ENCODE measurements at regions not wholly inside any gene's neighbourhood (a gene's known extent, or its start where the extent isn't known, plus 50 kb on each side); places are given as distances from the start of the nearest gene placed in this dataset.

DNA sequence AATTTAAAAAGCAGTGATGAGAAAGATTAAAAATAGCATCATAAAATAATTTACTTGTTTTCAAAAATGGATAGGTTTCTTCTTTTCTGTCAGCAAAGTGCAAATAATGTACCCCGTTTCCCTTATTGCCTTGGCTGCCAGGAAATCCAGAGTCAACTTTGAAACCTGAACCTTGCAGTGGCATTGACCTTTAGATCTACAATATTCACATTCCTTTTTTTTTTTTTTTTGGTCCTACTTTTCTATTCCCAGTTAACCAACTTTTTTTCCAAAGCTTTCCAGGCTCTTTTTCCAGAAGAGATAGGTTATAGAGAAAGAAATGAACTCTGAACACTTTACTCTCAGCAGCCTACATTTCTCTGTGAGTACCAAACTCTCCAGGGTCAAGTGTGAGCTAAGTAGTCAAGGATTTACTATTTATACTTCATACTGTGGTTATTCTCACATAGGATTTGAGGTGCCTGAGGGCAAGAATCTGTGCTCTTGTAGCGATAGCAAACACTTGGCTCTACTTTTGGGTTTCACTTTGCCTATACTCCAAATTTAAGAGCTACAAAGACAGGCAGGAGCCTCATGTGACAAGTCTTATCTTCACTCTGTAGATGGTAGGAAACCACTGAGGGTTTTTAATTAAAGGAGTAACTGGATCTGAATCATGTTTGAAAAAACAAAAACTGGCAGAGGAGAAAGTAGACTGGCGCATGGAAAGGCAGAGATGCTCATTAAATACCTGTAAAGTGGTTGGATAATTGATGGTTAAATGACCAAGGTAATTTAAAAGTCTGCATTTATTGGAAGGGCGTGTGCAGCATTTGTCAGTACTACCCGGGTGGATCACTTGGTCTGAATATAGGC lies 63.2 kb upstream of the TMEM17 start:
- H3K4me3 ChIP-seq (replicated peaks in 1 of 2; ENCODE audit: low read depth in 2 of 2, low read length in 2 of 2) = no peak overlapping the region
- TF ChIP-seq, protein P1, sequence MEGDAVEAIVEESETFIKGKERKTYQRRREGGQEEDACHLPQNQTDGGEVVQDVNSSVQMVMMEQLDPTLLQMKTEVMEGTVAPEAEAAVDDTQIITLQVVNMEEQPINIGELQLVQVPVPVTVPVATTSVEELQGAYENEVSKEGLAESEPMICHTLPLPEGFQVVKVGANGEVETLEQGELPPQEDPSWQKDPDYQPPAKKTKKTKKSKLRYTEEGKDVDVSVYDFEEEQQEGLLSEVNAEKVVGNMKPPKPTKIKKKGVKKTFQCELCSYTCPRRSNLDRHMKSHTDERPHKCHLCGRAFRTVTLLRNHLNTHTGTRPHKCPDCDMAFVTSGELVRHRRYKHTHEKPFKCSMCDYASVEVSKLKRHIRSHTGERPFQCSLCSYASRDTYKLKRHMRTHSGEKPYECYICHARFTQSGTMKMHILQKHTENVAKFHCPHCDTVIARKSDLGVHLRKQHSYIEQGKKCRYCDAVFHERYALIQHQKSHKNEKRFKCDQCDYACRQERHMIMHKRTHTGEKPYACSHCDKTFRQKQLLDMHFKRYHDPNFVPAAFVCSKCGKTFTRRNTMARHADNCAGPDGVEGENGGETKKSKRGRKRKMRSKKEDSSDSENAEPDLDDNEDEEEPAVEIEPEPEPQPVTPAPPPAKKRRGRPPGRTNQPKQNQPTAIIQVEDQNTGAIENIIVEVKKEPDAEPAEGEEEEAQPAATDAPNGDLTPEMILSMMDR (IDR thresholded peaks at IDR 0.05; ENCODE audit: low read depth, low read length) = no peak
- DNase-seq (ENCODE audit: low read depth in 2 of 2) = peak in 1 of 2 donors; percentile 34

DNA sequence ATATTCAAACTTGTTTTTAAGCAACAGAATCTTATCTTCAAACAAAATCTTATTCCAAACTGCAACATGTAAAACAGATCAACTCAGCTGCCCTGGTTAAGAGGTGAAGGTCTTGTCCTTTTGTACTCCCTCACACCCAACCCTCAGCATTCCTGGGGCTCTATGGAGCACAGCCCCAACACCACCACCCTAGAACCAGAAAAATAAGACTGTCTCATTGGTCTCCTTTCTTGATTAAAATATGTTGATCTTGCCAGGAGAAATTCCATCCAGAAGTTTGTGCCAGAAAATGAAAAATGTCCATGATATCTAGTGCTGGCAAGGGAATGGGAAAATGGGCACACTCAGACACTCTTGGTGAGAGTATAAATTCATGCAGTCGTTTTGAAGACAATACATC lies 62.1 kb upstream of the TMEM17 start:
- no peak overlapping the region for H3K4me3 ChIP-seq (replicated peaks in 1 of 2; ENCODE audit: low read depth in 2 of 2, low read length in 2 of 2)
- TF ChIP-seq, protein P1 (IDR thresholded peaks at IDR 0.05; ENCODE audit: low read depth, low read length) = no peak
- peak in 1 of 2 donors; percentile 24 for DNase-seq (ENCODE audit: low read depth in 2 of 2)

DNA sequence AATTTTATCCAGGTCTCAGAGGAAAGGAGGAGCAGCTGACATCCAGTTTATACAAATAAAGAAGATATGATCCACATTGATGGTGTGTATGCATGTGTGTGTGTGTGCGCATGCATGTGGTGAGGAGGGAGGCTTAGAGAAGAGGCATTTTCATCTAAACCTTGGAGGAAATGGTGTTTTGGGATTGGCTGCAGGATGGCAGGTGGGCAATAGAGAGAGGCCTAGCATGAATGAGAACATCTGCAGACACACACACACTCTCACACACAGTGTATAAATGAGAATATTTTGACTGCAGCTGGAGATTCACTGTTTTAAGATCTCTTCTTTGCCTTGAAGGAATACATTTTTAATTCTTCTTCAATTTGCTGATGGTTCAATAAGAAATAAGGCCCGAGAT lies 61.7 kb upstream of the TMEM17 start:
- TF ChIP-seq, protein P1 (IDR thresholded peaks at IDR 0.05; ENCODE audit: low read depth, low read length) = no peak
- H3K4me3 ChIP-seq (replicated peaks in 1 of 2; ENCODE audit: low read depth in 2 of 2, low read length in 2 of 2) = no peak overlapping the region
- DNase-seq (ENCODE audit: low read depth in 2 of 2) = no peak

DNA sequence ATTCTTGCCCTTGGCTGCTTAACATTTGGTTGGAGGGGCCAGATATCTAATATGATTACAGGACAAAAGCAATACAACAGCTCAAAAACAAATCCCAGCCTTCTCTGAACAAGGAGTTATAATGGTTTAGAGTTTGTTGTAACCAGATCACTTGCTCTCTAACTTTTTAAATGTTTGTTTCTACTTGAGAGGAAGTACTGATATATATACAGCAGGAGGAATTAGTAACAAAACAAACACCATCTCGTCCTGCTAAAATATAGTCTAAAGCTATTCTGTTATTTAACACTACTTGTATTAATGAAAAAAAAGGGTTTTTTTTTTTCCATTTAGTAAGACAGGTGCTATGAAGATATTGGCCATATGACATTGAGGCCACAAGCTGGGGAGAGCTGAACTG lies 60.9 kb upstream of the TMEM17 start:
- TF ChIP-seq, protein P1 (IDR thresholded peaks at IDR 0.05; ENCODE audit: low read depth, low read length) = no peak

DNA sequence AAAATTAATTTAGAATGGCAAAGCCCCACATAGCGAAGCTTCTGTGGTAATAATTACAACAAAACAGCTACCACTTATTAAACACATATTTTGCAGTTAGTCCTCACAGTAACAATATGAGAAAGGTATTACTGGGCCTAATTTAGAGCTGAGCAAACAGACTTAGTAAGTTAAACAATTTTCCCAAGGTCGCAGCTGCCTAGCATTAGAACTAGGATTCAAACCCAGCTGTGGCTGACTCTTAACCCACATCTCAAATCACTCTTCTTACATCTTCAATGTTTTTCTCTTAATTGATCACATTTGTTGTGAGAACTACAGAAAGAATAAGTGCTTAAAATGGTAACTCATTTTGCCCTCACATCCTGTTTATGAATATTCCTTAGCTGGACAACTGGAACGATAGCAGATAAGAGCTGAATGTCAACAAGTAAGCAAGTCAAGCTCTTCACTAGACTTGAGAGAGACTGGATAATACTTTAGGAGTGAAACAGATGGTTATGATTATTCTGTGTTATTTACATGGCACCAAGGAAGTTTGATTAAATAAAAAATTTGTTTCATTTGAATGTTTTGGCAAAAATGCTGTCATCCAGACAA lies 59.4 kb upstream of the TMEM17 start:
- TF ChIP-seq, protein P1 (IDR thresholded peaks at IDR 0.05; ENCODE audit: low read depth, low read length) = no peak
- DNase-seq (ENCODE audit: low read depth in 2 of 2) = no peak
- H3K4me3 ChIP-seq (replicated peaks in 1 of 2; ENCODE audit: low read depth in 2 of 2, low read length in 2 of 2) = no peak overlapping the region

More for the DNA sequence above, 60.9 kb upstream of the TMEM17 start:
- no peak overlapping the region for H3K4me3 ChIP-seq (replicated peaks in 1 of 2; ENCODE audit: low read depth in 2 of 2, low read length in 2 of 2)
- DNase-seq (ENCODE audit: low read depth in 2 of 2) = no peak

DNA sequence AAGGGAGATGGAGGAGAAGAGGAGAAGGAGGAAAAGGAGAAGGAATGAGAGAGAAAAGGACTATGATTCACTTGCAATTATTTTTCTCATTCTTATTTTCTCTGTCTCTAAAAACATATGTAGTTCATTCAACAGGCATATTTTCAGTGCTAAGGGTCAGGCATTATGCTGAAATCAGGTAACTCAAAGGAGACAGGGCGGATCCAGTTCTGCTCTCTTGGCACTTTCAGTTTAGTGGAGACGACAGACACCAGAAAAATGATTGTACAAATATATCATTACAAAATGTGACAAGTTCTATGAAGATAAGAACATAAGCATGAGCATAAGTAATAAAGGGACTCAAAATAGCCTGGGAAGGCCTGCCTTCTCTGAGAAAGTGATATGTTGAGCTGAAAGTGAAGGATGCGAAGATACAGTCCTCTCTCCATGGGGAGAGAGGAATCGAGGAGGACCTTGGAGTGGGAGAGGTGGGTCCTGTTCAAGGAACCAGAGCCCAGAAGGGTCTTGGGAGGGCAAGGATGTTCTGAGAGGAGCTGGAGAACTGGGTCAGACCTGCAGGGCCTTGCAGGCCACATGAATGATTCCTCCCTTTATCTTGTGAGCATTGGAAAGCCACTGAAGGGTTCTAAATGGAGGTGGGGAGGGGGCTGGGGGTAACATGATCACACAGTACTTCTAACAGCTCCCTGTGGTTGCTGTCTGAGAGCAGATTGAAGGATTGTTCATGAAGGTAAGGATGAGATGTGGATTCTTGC lies 58.6 kb upstream of the TMEM17 start:
- TF ChIP-seq, protein P1 (IDR thresholded peaks at IDR 0.05; ENCODE audit: low read depth, low read length) = no peak
- DNase-seq (ENCODE audit: low read depth in 2 of 2) = no peak
- H3K4me3 ChIP-seq (replicated peaks in 1 of 2; ENCODE audit: low read depth in 2 of 2, low read length in 2 of 2) = no peak overlapping the region

All from cardiac fibroblast (primary cell).